GM21390 (cell line): ENCODE measurements at regions not wholly inside any gene's neighbourhood (a gene's known extent, or its start where the extent isn't known, plus 50 kb on each side); places are given as distances from the start of the nearest gene placed in this dataset.

Experiments
- ATAC-seq: cut with Tn5 transposase; IDR thresholded peaks from one replicate; pipeline ENCODE4 v1.9.1; 2021; ENCODE audit not compliant: unreplicated experiment

- no peak for ATAC-seq
Observed at GRCh38 chr14:98606816-98607215, 665.2 kb downstream of the BCL11B start.

- ATAC-seq, result no peak
Observed at GRCh38 chr14:98607341-98607910, 664.6 kb downstream of the BCL11B start.

- no peak for ATAC-seq
Observed at GRCh38 chr14:98608071-98609060, 663.6 kb downstream of the BCL11B start.

- ATAC-seq, result no peak
Observed at GRCh38 chr14:98612434-98613200, 659.4 kb downstream of the BCL11B start.

- ATAC-seq, result no peak
Observed at GRCh38 chr14:98614741-98615140, 657.3 kb downstream of the BCL11B start.

GRCh38 chr14:98622208-98623051, 649.6 kb downstream of the BCL11B start:
- ATAC-seq, result no peak

- ATAC-seq, result no peak
Observed at GRCh38 chr14:98623788-98624415, 648.1 kb downstream of the BCL11B start.

GRCh38 chr14:98633380-98633779, 638.6 kb downstream of the BCL11B start:
- no peak for ATAC-seq

- no peak for ATAC-seq
Observed at GRCh38 chr14:98634043-98634820, 637.8 kb downstream of the BCL11B start.

GRCh38 chr14:98638366-98638765, 633.6 kb downstream of the BCL11B start:
- no peak for ATAC-seq

GRCh38 chr14:98647754-98648153, 624.2 kb downstream of the BCL11B start:
- ATAC-seq, result no peak

- no peak for ATAC-seq
Observed at GRCh38 chr14:98651037-98651436, 621.0 kb downstream of the BCL11B start.

GRCh38 chr14:98665007-98665406, 607.0 kb downstream of the BCL11B start:
- no peak for ATAC-seq

- ATAC-seq, result no peak
Observed at GRCh38 chr14:98666545-98666944, 605.5 kb downstream of the BCL11B start.

GRCh38 chr14:98682033-98682432, 590.0 kb downstream of the BCL11B start:
- no peak for ATAC-seq

- ATAC-seq, result no peak
Observed at GRCh38 chr14:98682726-98683125, 589.3 kb downstream of the BCL11B start.

- ATAC-seq, result no peak
Observed at GRCh38 chr14:98684468-98684867, 587.5 kb downstream of the BCL11B start.

- no peak for ATAC-seq
Observed at GRCh38 chr14:98685725-98686124, 586.3 kb downstream of the BCL11B start.

GRCh38 chr14:98688446-98688845, 583.6 kb downstream of the BCL11B start:
- no peak for ATAC-seq
